HEK293T (cell line): ENCODE measurements at regions not wholly inside any gene's neighbourhood (a gene's known extent, or its start where the extent isn't known, plus 50 kb on each side); places are given as distances from the start of the nearest gene placed in this dataset.
"Not testable (repeated sequence)": the region's sequence is repeated elsewhere in the genome, so short reads cannot be mapped to it uniquely, and the experiment has no call there.

Experiments used
- CTCF ChIA-PET: fragments of 350-600 bp; formaldehyde crosslinking; extraction: SDS; loops from one replicate; lab custom pipeline; 2021; ENCODE audit warnings: antibody characterized with exemption, inconsistent platforms; lab: Yijun Ruan, JAX
- POLR2A ChIA-PET: fragments of 350-600 bp; formaldehyde crosslinking; extraction: SDS; loops from one replicate; lab custom pipeline; 2020; ENCODE audit warnings: antibody characterized with exemption, inconsistent platforms; lab: Yijun Ruan, JAX
- DNase-seq: peaks from one replicate; pipeline ENCODE4 v3.0.0; 2012; ENCODE audit warnings: mixed read lengths; ENCODE audit errors: extremely low spot score
- ARNT ChIP-seq: fragments of 450-650 bp; IDR thresholded peaks from 2 replicates; pipeline ENCODE4 v1.6.1; 2017; ENCODE audit warnings: mild to moderate bottlenecking
- BHLHE40 ChIP-seq: fragments of 450-650 bp; IDR thresholded peaks from 2 replicates; pipeline ENCODE4 v1.6.1; 2016; ENCODE audit warnings: mild to moderate bottlenecking, moderate library complexity, borderline replicate concordance
- ELF4 ChIP-seq: fragments of 450-650 bp; IDR thresholded peaks from 2 replicates; pipeline ENCODE4 v1.6.1; 2017; ENCODE audit warnings: antibody characterized with exemption
- FOXA1 ChIP-seq: fragments of 450-650 bp; IDR thresholded peaks from 2 replicates; pipeline ENCODE4 v1.6.1; 2016; ENCODE audit warnings: mild to moderate bottlenecking
- FOXK2 ChIP-seq: fragments of 450-650 bp; IDR thresholded peaks from 2 replicates; pipeline ENCODE4 v1.6.1; 2016; ENCODE audit warnings: mild to moderate bottlenecking
- FOXM1 ChIP-seq: fragments of 450-650 bp; IDR thresholded peaks from 2 replicates; pipeline ENCODE4 v1.6.1; 2017; ENCODE audit warnings: mild to moderate bottlenecking, borderline replicate concordance
- HDGF ChIP-seq: fragments of 450-650 bp; IDR thresholded peaks from 2 replicates; pipeline ENCODE4 v1.6.1; 2017; ENCODE audit warnings: antibody characterized with exemption, borderline replicate concordance
- L3MBTL2 ChIP-seq: fragments of 450-650 bp; conservative IDR thresholded peaks from 2 replicates; pipeline ENCODE4 v1.6.1; 2016; ENCODE audit warnings: mild to moderate bottlenecking
- LEF1 ChIP-seq: fragments of 450-650 bp; IDR thresholded peaks from 2 replicates; pipeline ENCODE4 v1.6.1; 2017; ENCODE audit warnings: mild to moderate bottlenecking, borderline replicate concordance
- NFRKB ChIP-seq: fragments of 450-650 bp; IDR thresholded peaks from 2 replicates; pipeline ENCODE4 v1.6.1; 2016; ENCODE audit warnings: mild to moderate bottlenecking, moderate library complexity
- PKNOX1 ChIP-seq: fragments of 450-650 bp; IDR thresholded peaks from 2 replicates; pipeline ENCODE4 v1.6.1; 2016
- SP1 ChIP-seq: fragments of 450-650 bp; IDR thresholded peaks from 2 replicates; pipeline ENCODE4 v1.6.1; 2017
- SUZ12 ChIP-seq: fragments of 450-650 bp; IDR thresholded peaks from 2 replicates; pipeline ENCODE4 v1.6.1; 2016; ENCODE audit warnings: mild to moderate bottlenecking
- TARDBP ChIP-seq: fragments of 450-650 bp; IDR thresholded peaks from 2 replicates; pipeline ENCODE4 v1.6.1; 2016
- ZNF384 ChIP-seq: fragments of 450-650 bp; IDR thresholded peaks from 2 replicates; pipeline ENCODE4 v1.6.1; 2016

GRCh38 chr9:33737811-33738606 lies 57.4 kb upstream of the PRSS3 start:
- TF ChIP-seq SUZ12: no peak
- TF ChIP-seq LEF1: no peak
- POLR2A ChIA-PET: interaction anchor here (1.3 kb wide), 1 partner anchor 41 kb away, joined by 3 read pairs; no protein-coding TSS in a partner anchor

GRCh38 chr9:33739398-33739797 lies 56.0 kb upstream of the PRSS3 start:
- POLR2A ChIA-PET: no interaction called here
- no peak for DNase-seq
- CTCF ChIA-PET: interaction anchor here (0.6 kb wide), 1 partner anchor 160 kb away, joined by 3 read pairs; no protein-coding TSS in a partner anchor
- no peak for TF ChIP-seq FOXA1
- TF ChIP-seq FOXK2: no peak

More at GRCh38 chr9:33737811-33738606, 57.4 kb upstream of the PRSS3 start:
- CTCF ChIA-PET: interaction anchor here (0.6 to 1.3 kb wide), 7 partner anchors 39 to 210 kb away, joined by 3 to 8 read pairs (median 3); no protein-coding TSS in a partner anchor
- peak; percentile 67 for DNase-seq

DNA sequence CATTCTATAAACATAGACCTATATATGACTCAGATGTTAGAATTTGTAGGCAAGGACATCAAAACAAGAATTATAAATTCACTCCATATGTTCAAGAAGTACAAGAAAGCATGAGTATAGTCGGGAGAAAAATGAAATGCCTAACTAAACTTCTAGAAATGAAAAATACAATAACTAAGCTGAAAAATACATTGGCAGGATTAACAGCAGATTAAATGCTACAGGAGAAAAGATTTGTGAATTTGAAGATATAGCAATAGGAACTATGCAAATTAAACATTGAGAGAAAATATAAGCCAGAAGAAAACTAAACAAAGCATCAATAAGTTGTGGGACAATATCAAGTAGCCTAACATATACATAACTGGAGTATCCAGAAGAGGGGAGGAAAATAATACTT lies 55.3 kb upstream of the PRSS3 start:
- POLR2A ChIA-PET: no interaction called here
- CTCF ChIA-PET: no interaction called here
- TF ChIP-seq SP1 (no peak), TARDBP (no peak), ARNT (no peak), LEF1 (no peak), SUZ12 (no peak), NFRKB (no peak), FOXK2 (no peak), HDGF (no peak), BHLHE40 (no peak), ELF4 (no peak), PKNOX1 (no peak), FOXM1 (no peak), L3MBTL2 (no peak)
- no peak for DNase-seq

GRCh38 chr9:33740958-33741357 lies 54.4 kb upstream of the PRSS3 start:
- DNase-seq, CTCF ChIA-PET: not testable (repeated sequence)

GRCh38 chr9:33742051-33742450 lies 53.3 kb upstream of the PRSS3 start:
- ChIA-PET POLR2A (no interaction called here), CTCF (no interaction called here)
- TF ChIP-seq BHLHE40: no peak
- TF ChIP-seq LEF1: no peak
- no peak for TF ChIP-seq FOXA1
- no peak for DNase-seq

More at GRCh38 chr9:33740958-33741357, 54.4 kb upstream of the PRSS3 start:
- POLR2A ChIA-PET: not testable (repeated sequence)

GRCh38 chr9:33742519-33742918 lies 52.8 kb upstream of the PRSS3 start:
- TF ChIP-seq ZNF384 (no peak), FOXM1 (no peak), SUZ12 (no peak), HDGF (no peak), FOXK2 (no peak), FOXA1 (no peak)
- ChIA-PET CTCF (no interaction called here), POLR2A (no interaction called here)
- no peak for DNase-seq
